NCI-H2081 treated with DMSO at 0.1 percent for 48 hours (cell line): ENCODE measurements at regions not wholly inside any gene's neighbourhood (a gene's known extent, or its start where the extent isn't known, plus 50 kb on each side); places are given as distances from the start of the nearest gene placed in this dataset.
"Not testable (repeated sequence)": the region's sequence is repeated elsewhere in the genome, so short reads cannot be mapped to it uniquely, and the experiment has no call there.

ENCODE experiments used
- DNase-seq: peaks from one replicate; lab custom pipeline; 2025; lab: John Stamatoyannopoulos, UW

GRCh38 chr5:168096525-168096924 is 194.9 kb upstream of the WWC1 start:
- no peak for DNase-seq

GRCh38 chr5:168097876-168098653 is 193.4 kb upstream of the WWC1 start:
- no peak for DNase-seq

GRCh38 chr5:168101352-168101751 is 190.1 kb upstream of the WWC1 start:
- DNase-seq: no peak

GRCh38 chr5:168103018-168103417 is 188.4 kb upstream of the WWC1 start:
- not testable (repeated sequence) for DNase-seq

- DNase-seq: no peak
Observed at GRCh38 chr5:168104350-168104749, 187.1 kb upstream of the WWC1 start.

GRCh38 chr5:168104811-168105481 is 186.5 kb upstream of the WWC1 start:
- DNase-seq: no peak

- no peak for DNase-seq
Observed at GRCh38 chr5:168106008-168106761, 185.3 kb upstream of the WWC1 start.

GRCh38 chr5:168109441-168109840 is 182.0 kb upstream of the WWC1 start:
- DNase-seq: no peak

GRCh38 chr5:168110384-168110783 is 181.1 kb upstream of the WWC1 start:
- no peak for DNase-seq

GRCh38 chr5:168110870-168111832 is 180.3 kb upstream of the WWC1 start:
- no peak for DNase-seq

GRCh38 chr5:168114444-168115017 is 176.9 kb upstream of the WWC1 start:
- DNase-seq: no peak

- DNase-seq: no peak
Observed at GRCh38 chr5:168117469-168117868, 174.0 kb upstream of the WWC1 start.

GRCh38 chr5:168118042-168118668 is 173.3 kb upstream of the WWC1 start:
- no peak for DNase-seq

GRCh38 chr5:168120401-168121137 is 170.9 kb upstream of the WWC1 start:
- DNase-seq: no peak

GRCh38 chr5:168121138-168121494 is 170.3 kb upstream of the WWC1 start:
- no peak for DNase-seq

- no peak for DNase-seq
Observed at GRCh38 chr5:168123631-168124528, 167.6 kb upstream of the WWC1 start.

- no peak for DNase-seq
Observed at GRCh38 chr5:168125445-168126199, 165.8 kb upstream of the WWC1 start.

- DNase-seq: no peak
Observed at GRCh38 chr5:168126606-168127005, 164.8 kb upstream of the WWC1 start.
